GM12878 (cell line): ENCODE measurements at regions not wholly inside any gene's neighbourhood (a gene's known extent, or its start where the extent isn't known, plus 50 kb on each side); places are given as distances from the start of the nearest gene placed in this dataset.

ENCODE experiments used
- ATAC-seq: fragments of 200-7000 bp; cut with Tn5 transposase; 3 replicates; pipeline ENCODE4 v1.9.1; 2020; ENCODE audit warnings: mild to moderate bottlenecking, moderate library complexity
- BruUV-seq: library from RNA; stranded (reverse); fragments of 400-500 nt; replicated peaks from 2 replicates; lab custom pipeline; 2021; lab: Mats Ljungman, UMichigan
- CTCF ChIA-PET: fragments of 300-600 bp; sonication (Branson Sonifier 250); formaldehyde crosslinking; extraction: SDS; loops from one replicate; lab custom pipeline; 2021; ENCODE audit warnings: inconsistent platforms; lab: Yijun Ruan, JAX
- POLR2A ChIA-PET: fragments of 350-600 bp; formaldehyde crosslinking; extraction: SDS; loops from one replicate; lab custom pipeline; 2021; ENCODE audit warnings: inconsistent platforms; lab: Charles Lee
- RAD21 ChIA-PET: fragments of 300-600 bp; sonication (Branson Sonifier 250); formaldehyde crosslinking; loops from one replicate; lab custom pipeline; 2023; ENCODE audit warnings: antibody characterized with exemption; ENCODE audit not compliant: unreplicated experiment; lab: Charles Lee
- SMC1A ChIA-PET: fragments of 300-600 bp; sonication (Branson Sonifier 250); formaldehyde crosslinking; loops from one replicate; lab custom pipeline; 2023; ENCODE audit not compliant: unreplicated experiment, uncharacterized antibody; lab: Charles Lee
- DNase-seq: peaks from one replicate; pipeline ENCODE4 v3.0.0-alpha.2; 2011; ENCODE audit warnings: low read depth, low spot score
- FAIRE-seq: peaks from 3 replicates; lab custom pipeline; 2011; peaks lifted over from hg19 to GRCh38; lab: Jason Lieb, UNC
- H2AFZ ChIP-seq: 2 replicates; pipeline ENCODE4 v1.6.0; 2011; ENCODE audit warnings: low read depth, low read length, control low read depth; ENCODE audit not compliant: control insufficient read depth
- H3K27ac ChIP-seq: 2 replicates; pipeline ENCODE4 v1.5.1; 2011; ENCODE audit warnings: control low read depth; ENCODE audit not compliant: control insufficient read depth, insufficient read depth
- H3K27me3 ChIP-seq, 2 experiments: replicated peaks in 1 of 2; 2 replicates each; pipeline versions ENCODE4 v1.6.0 to v1.6.1; 2011; ENCODE audit warnings: low read length in 1 of 2; ENCODE audit not compliant: control insufficient read depth in 2 of 2, insufficient read depth in 2 of 2
- H3K36me3 ChIP-seq, 2 experiments: 2 replicates each; pipeline ENCODE4 v1.5.1; 2011; ENCODE audit warnings: low read length in 1 of 2; ENCODE audit not compliant: control insufficient read depth in 2 of 2, insufficient read depth in 2 of 2
- H3K4me1 ChIP-seq: 2 replicates; pipeline ENCODE4 v1.6.1; 2011; ENCODE audit warnings: mild to moderate bottlenecking, low read length, moderate library complexity, mixed read lengths; ENCODE audit not compliant: control insufficient read depth, insufficient read depth
- H3K4me2 ChIP-seq: 2 replicates; pipeline ENCODE4 v1.6.0; 2011; ENCODE audit warnings: control low read depth; ENCODE audit not compliant: control insufficient read depth, insufficient read depth
- H3K4me3 ChIP-seq: fragments of 200-600 bp; sonication (generic); 2 replicates; pipeline ENCODE4 v1.5.1; 2016
- H3K79me2 ChIP-seq: 2 replicates; pipeline ENCODE4 v1.6.0; 2011; ENCODE audit warnings: low read length; ENCODE audit not compliant: control insufficient read depth, insufficient read depth
- H3K9ac ChIP-seq: 2 replicates; pipeline ENCODE4 v1.8.0; 2011; ENCODE audit warnings: low read length, control low read depth, mixed read lengths; ENCODE audit not compliant: control insufficient read depth, insufficient read depth
- H3K9me3 ChIP-seq: replicated peaks from 3 replicates; pipeline ENCODE4 v1.5.1; 2011; ENCODE audit warnings: mild to moderate bottlenecking, low read length; ENCODE audit not compliant: control insufficient read depth, insufficient read depth
- H4K20me1 ChIP-seq: 2 replicates; pipeline ENCODE4 v1.6.0; 2011; ENCODE audit not compliant: control insufficient read depth, insufficient read depth
- ASH2L ChIP-seq: fragments of 300-600, 200-600 bp; sonication (generic); IDR thresholded peaks from 2 replicates; pipeline ENCODE4 v1.6.1; 2017; ENCODE audit warnings: low read depth, mild to moderate bottlenecking, borderline replicate concordance
- BCL3 ChIP-seq: IDR thresholded peaks from 2 replicates; pipeline ENCODE4 v1.6.1; 2011; ENCODE audit warnings: borderline replicate concordance, low read depth, mild to moderate bottlenecking, moderate library complexity, low read length; ENCODE audit not compliant: insufficient read depth, poor library complexity, severe bottlenecking
- CHD4 ChIP-seq: fragments of 200-600 bp; sonication (generic); IDR thresholded peaks from 2 replicates; pipeline ENCODE4 v1.6.1; 2016; ENCODE audit warnings: mild to moderate bottlenecking
- ESRRA ChIP-seq: IDR thresholded peaks from 2 replicates; pipeline ENCODE4 v1.6.1; 2012; ENCODE audit warnings: mild to moderate bottlenecking, low read length, improper control_type of control experiment
- NFYA ChIP-seq: IDR thresholded peaks from 2 replicates; pipeline ENCODE4 v1.6.1; 2011; ENCODE audit warnings: low read depth, mild to moderate bottlenecking, low read length, improper control_type of control experiment, borderline replicate concordance
- NFYB ChIP-seq: IDR thresholded peaks from 2 replicates; pipeline ENCODE4 v1.6.1; 2011; ENCODE audit warnings: low read depth, mild to moderate bottlenecking, low read length, improper control_type of control experiment, moderate library complexity; ENCODE audit not compliant: insufficient read depth
- SP1 ChIP-seq: IDR thresholded peaks from one replicate; pipeline ENCODE4 v1.6.1; 2011; ENCODE audit warnings: low read depth, low read length
- TCF12 ChIP-seq: IDR thresholded peaks from 2 replicates; pipeline ENCODE4 v1.6.1; 2011; ENCODE audit warnings: low read depth, mild to moderate bottlenecking, low read length
- ZBTB33 ChIP-seq: fragments of 450-650 bp; IDR thresholded peaks from 2 replicates; pipeline ENCODE4 v1.6.1; 2017; ENCODE audit warnings: mild to moderate bottlenecking
- ZNF24 ChIP-seq: fragments of 450-650 bp; IDR thresholded peaks from 2 replicates; pipeline ENCODE4 v1.6.1; 2017; ENCODE audit warnings: antibody characterized with exemption, mild to moderate bottlenecking
- WGBS: methylation state at CpG from one replicate; pipeline ENCODE4 v1.1.6; 2016; ENCODE audit warnings: low lambda C conversion rate; ENCODE audit not compliant: insufficient replicate concordance, insufficient coverage; ENCODE audit errors: missing lambda C conversion rate; 5-methylcytosine and 5-hydroxymethylcytosine counted together
- in situ Hi-C: fragments of 300-500 bp; cut with MboI; formaldehyde crosslinking; loops from 9 replicates; pipeline ENCODE4 v1.14.3; 2018; ENCODE audit warnings: mixed read lengths
- intact Hi-C: fragments of 100-400 bp; cut with micrococcal nuclease; formaldehyde crosslinking; loops from one replicate; pipeline ENCODE4 v1.14.2; 2022; ENCODE audit not compliant: unreplicated experiment

GRCh38 chr6:40678941-40679340 lies 91.8 kb upstream of the LRFN2 start (continued):
- TF ChIP-seq ZBTB33: no peak
- no peak for TF ChIP-seq CHD4
- TF ChIP-seq ASH2L: no peak

- no peak overlapping the region for H3K27ac ChIP-seq
- POLR2A ChIA-PET: no interaction called here
- TF ChIP-seq ZNF24 (no peak), TCF12 (no peak), NFYA (no peak), BCL3 (no peak), ESRRA (no peak), NFYB (no peak), SP1 (no peak)
- TF ChIP-seq, all 136 proteins: peak for 0
- Histone ChIP-seq H4K20me1 (no peaks in the 10 kb centered on the region), H3K36me3 (no peaks in the 10 kb centered on the region), H3K27me3 (no peaks in the 10 kb centered on the region; a peak in 2 of 4 replicates), H2AFZ (no peak overlapping the region), H3K79me2 (no peaks in the 10 kb centered on the region), H3K9ac (no peak overlapping the region), H3K4me3 (no peak overlapping the region), H3K9me3 (no peaks in the 10 kb centered on the region), H3K4me2 (no peak overlapping the region), H3K4me1 (no peaks in the 10 kb centered on the region)
- CTCF ChIA-PET: no interaction called here
- DNase-seq: no peak
- RAD21 ChIA-PET: no interaction called here
- BruUV-seq: no TSS peak
- in situ Hi-C loops: no loop called here
- intact Hi-C loops: loop anchor here (5.0 kb wide), 1 partner anchor 173 kb away; no protein-coding TSS in a partner anchor
- no peak for FAIRE-seq
- SMC1A ChIA-PET: no interaction called here
- no peak for ATAC-seq
- 53% methylated on average over 8 of the region's 8 CpGs for WGBS
Measured at GRCh38 chr6:40674170-40674569, 87.0 kb upstream of the LRFN2 start.
